HEK293 (cell line): ENCODE measurements at regions not wholly inside any gene's neighbourhood (a gene's known extent, or its start where the extent isn't known, plus 50 kb on each side); places are given as distances from the start of the nearest gene placed in this dataset.

Experiments used
- CTCF ChIA-PET: fragments of 350-600 bp; formaldehyde crosslinking; extraction: SDS; loops from one replicate; lab custom pipeline; 2021; ENCODE audit warnings: antibody characterized with exemption; lab: Yijun Ruan, JAX
- POLR2A ChIA-PET: fragments of 300-600 bp; formaldehyde crosslinking; extraction: SDS; loops from one replicate; lab custom pipeline; 2020; ENCODE audit warnings: antibody characterized with exemption, inconsistent platforms; lab: Yijun Ruan, JAX
- H3K27ac ChIP-seq: fragments of 200-500 bp; sonication (Bioruptor generic); 2 replicates; pipeline ENCODE4 v1.5.1; 2014; ENCODE audit warnings: low read depth, low read length, control low read depth, inconsistent platforms; ENCODE audit errors: extremely low read depth
- H3K36me3 ChIP-seq, 2 experiments: fragments of 200-500 bp in 1 of 2; sonication (Bioruptor generic) in 1 of 2; 1 replicate in 1 of 2; 2 replicates in 1 of 2; pipeline ENCODE4 v1.5.1; 2014 to 2017; ENCODE audit warnings: inconsistent platforms in 2 of 2, low read length in 2 of 2; ENCODE audit not compliant: control insufficient read depth in 2 of 2, insufficient read depth in 1 of 2
- H3K4me1 ChIP-seq: fragments of 200-500 bp; sonication (Bioruptor generic); 2 replicates; pipeline ENCODE4 v1.5.1; 2014; ENCODE audit warnings: mild to moderate bottlenecking, low read length, inconsistent platforms; ENCODE audit not compliant: control insufficient read depth, insufficient read depth
- H3K4me3 ChIP-seq: 2 replicates; pipeline ENCODE4 v1.5.1; 2011; ENCODE audit warnings: low read depth, mild to moderate bottlenecking, control low read depth, low read length, moderate library complexity
- H3K9me3 ChIP-seq: fragments of 200-500 bp; sonication (Bioruptor generic); 2 replicates; pipeline ENCODE4 v1.5.1; 2014; ENCODE audit warnings: low read depth, low read length, inconsistent platforms; ENCODE audit not compliant: control insufficient read depth, insufficient read depth
- GLIS2 ChIP-seq: fragments of 450-650 bp; formaldehyde crosslinking; IDR thresholded peaks from 2 replicates; pipeline ENCODE4 v1.5.1; 2016; ENCODE audit warnings: missing biosample characterization, missing genetic modification characterization
- HOXA7 ChIP-seq: sonication (generic); formaldehyde crosslinking; IDR thresholded peaks from 2 replicates; pipeline ENCODE4 v1.8.1; 2022; ENCODE audit warnings: missing genetic modification reagents, borderline replicate concordance
- KLF7 ChIP-seq: fragments of 450-650 bp; formaldehyde crosslinking; IDR thresholded peaks from 2 replicates; pipeline ENCODE4 v1.5.1; 2016; ENCODE audit warnings: missing biosample characterization, missing genetic modification characterization, borderline replicate concordance
- SCRT1 ChIP-seq: fragments of 450-650 bp; formaldehyde crosslinking; IDR thresholded peaks from 2 replicates; pipeline ENCODE4 v1.5.1; 2016; ENCODE audit warnings: missing biosample characterization, missing genetic modification characterization, borderline replicate concordance
- SCRT2 ChIP-seq: fragments of 450-650 bp; formaldehyde crosslinking; IDR thresholded peaks from 2 replicates; pipeline ENCODE4 v1.5.1; 2016; ENCODE audit warnings: missing biosample characterization, missing genetic modification characterization
- YY1 ChIP-seq: fragments of 450-650 bp; formaldehyde crosslinking; IDR thresholded peaks from 2 replicates; pipeline ENCODE4 v1.5.1; 2018; ENCODE audit warnings: missing biosample characterization, missing genetic modification characterization
- ZNF223 ChIP-seq: fragments of 450-650 bp; formaldehyde crosslinking; IDR thresholded peaks from 2 replicates; pipeline ENCODE4 v1.5.1; 2016; ENCODE audit warnings: missing biosample characterization, missing genetic modification characterization
- ZNF24 ChIP-seq: fragments of 450-650 bp; formaldehyde crosslinking; IDR thresholded peaks from 2 replicates; pipeline ENCODE4 v1.5.1; 2016; ENCODE audit warnings: missing biosample characterization, missing genetic modification characterization
- ZNF324 ChIP-seq: fragments of 450-650 bp; formaldehyde crosslinking; IDR thresholded peaks from 2 replicates; pipeline ENCODE4 v1.5.1; 2016; ENCODE audit warnings: missing biosample characterization, missing genetic modification characterization
- ZNF354C ChIP-seq: fragments of 450-650 bp; formaldehyde crosslinking; IDR thresholded peaks from 2 replicates; pipeline ENCODE4 v1.5.1; 2016; ENCODE audit warnings: missing biosample characterization, missing genetic modification characterization, low read depth, borderline replicate concordance
- ZNF37A ChIP-seq: fragments of 450-650 bp; IDR thresholded peaks from 2 replicates; pipeline ENCODE4 v1.5.1; 2018; ENCODE audit warnings: missing biosample characterization, missing genetic modification characterization
- ZNF48 ChIP-seq: fragments of 450-650 bp; formaldehyde crosslinking; IDR thresholded peaks from 2 replicates; pipeline ENCODE4 v1.5.1; 2016; ENCODE audit warnings: missing biosample characterization, missing genetic modification characterization
- ZNF529 ChIP-seq: fragments of 450-650 bp; formaldehyde crosslinking; IDR thresholded peaks from 2 replicates; pipeline ENCODE4 v1.5.1; 2017; ENCODE audit warnings: missing genetic modification characterization, missing biosample characterization; ENCODE audit not compliant: insufficient replicate concordance
- ZNF544 ChIP-seq: fragments of 450-650 bp; formaldehyde crosslinking; IDR thresholded peaks from 2 replicates; pipeline ENCODE4 v1.5.0; 2017; ENCODE audit warnings: missing biosample characterization, missing genetic modification characterization
- ZNF558 ChIP-seq: fragments of 450-650 bp; formaldehyde crosslinking; IDR thresholded peaks from 2 replicates; pipeline ENCODE4 v1.5.1; 2016; ENCODE audit warnings: missing biosample characterization, missing genetic modification characterization
- ZNF560 ChIP-seq: fragments of 450-650 bp; formaldehyde crosslinking; IDR thresholded peaks from 2 replicates; pipeline ENCODE4 v1.5.1; 2017; ENCODE audit warnings: missing biosample characterization, missing genetic modification characterization, borderline replicate concordance
- ZNF654 ChIP-seq: fragments of 450-650 bp; formaldehyde crosslinking; IDR thresholded peaks from 2 replicates; pipeline ENCODE4 v1.5.1; 2016; ENCODE audit warnings: low read depth, missing biosample characterization, missing genetic modification characterization
- ZSCAN23 ChIP-seq: fragments of 450-650 bp; formaldehyde crosslinking; IDR thresholded peaks from 2 replicates; pipeline ENCODE4 v1.5.1; 2016; ENCODE audit warnings: missing biosample characterization, missing genetic modification characterization
- TF ChIP-seq, protein P1 (sequence below): fragments of 450-650 bp; formaldehyde crosslinking; IDR thresholded peaks from 2 replicates; pipeline ENCODE4 v1.5.1; 2016; ENCODE audit warnings: missing biosample characterization, missing genetic modification characterization
- TF ChIP-seq, protein P2 (sequence below): fragments of 450-650 bp; formaldehyde crosslinking; IDR thresholded peaks from 2 replicates; pipeline ENCODE4 v1.5.1; 2016; ENCODE audit warnings: missing biosample characterization, missing genetic modification characterization, borderline replicate concordance
- TF ChIP-seq, protein P3 (sequence below): fragments of 450-650 bp; formaldehyde crosslinking; IDR thresholded peaks from 2 replicates; pipeline ENCODE4 v1.5.1; 2017; ENCODE audit warnings: missing biosample characterization, missing genetic modification characterization

DNA sequence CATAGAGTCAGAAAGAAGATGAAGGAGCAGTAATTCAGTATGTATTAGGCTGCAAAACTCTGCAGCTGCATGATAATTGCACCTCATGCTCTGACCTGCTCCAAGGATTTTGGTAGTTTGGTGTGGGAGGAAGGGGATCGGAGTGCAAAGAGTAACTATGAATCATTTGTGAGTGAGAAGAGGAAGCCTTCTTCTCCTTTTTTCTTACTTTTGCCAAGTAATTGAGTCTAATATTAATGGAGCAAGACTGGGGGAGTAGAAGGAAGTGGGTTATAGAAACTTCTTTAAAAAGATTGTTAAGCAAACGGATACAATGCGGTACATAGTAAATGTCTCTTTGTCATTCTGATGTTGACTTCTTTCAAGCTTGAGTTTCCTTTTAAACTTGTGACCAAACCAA is 276.5 kb downstream of the EDEM1 start:
- Histone ChIP-seq H3K27ac (no peak overlapping the region), H3K9me3 (no peaks in the 10 kb centered on the region), H3K4me1 (no peaks in the 10 kb centered on the region), H3K36me3 (no peaks in the 10 kb centered on the region), H3K4me3 (no peak overlapping the region)
- ChIA-PET POLR2A (no interaction called here), CTCF (no interaction called here)
- no peak for TF ChIP-seq GLIS2 (tag by site-specific recombination)
- no peak for TF ChIP-seq HOXA7 (CRISPR knock-in tag)
- no peak for TF ChIP-seq ZNF544 (tag by site-specific recombination)
- no peak for TF ChIP-seq ZNF324 (tag by site-specific recombination)
- TF ChIP-seq ZNF654 (tag by site-specific recombination), result no peak
- TF ChIP-seq ZNF354C, result no peak
- TF ChIP-seq ZNF558 (tag by site-specific recombination), result no peak
- TF ChIP-seq ZNF529 (tag by site-specific recombination), result no peak
- TF ChIP-seq SCRT2 (tag by site-specific recombination), result no peak
- TF ChIP-seq, protein P1, sequence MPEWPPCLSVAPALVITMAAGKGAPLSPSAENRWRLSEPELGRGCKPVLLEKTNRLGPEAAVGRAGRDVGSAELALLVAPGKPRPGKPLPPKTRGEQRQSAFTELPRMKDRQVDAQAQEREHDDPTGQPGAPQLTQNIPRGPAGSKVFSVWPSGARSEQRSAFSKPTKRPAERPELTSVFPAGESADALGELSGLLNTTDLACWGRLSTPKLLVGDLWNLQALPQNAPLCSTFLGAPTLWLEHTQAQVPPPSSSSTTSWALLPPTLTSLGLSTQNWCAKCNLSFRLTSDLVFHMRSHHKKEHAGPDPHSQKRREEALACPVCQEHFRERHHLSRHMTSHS, result no peak
- TF ChIP-seq KLF7 (tag by site-specific recombination), result no peak
- TF ChIP-seq ZSCAN23 (tag by site-specific recombination), result no peak
- TF ChIP-seq ZNF560 (tag by site-specific recombination), result no peak
- TF ChIP-seq SCRT1 (tag by site-specific recombination), result no peak
- no peak for TF ChIP-seq YY1 (tag by site-specific recombination)
- no peak for TF ChIP-seq ZNF24 (tag by site-specific recombination)

DNA sequence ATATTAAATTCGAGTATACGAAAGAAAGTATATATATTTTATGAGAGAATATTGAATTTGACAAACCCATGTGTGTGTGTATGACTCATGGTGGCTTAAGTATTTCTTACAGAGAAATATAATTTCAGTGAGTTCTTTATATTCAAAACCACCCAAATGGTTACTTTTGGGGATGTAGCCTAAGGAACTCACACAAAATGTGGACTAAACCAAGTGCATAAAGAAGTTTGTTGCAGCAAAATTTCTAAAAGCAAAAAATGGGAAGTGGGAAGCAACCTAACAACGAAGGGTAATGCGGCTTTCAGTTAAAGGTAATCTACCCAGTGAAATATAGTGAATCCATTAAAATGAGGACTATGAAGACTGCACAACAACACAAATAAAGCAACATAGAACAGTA is 277.1 kb downstream of the EDEM1 start:
- POLR2A ChIA-PET, result no interaction called here
- CTCF ChIA-PET, result no interaction called here
- TF ChIP-seq ZSCAN23 (tag by site-specific recombination) (no peak), ZNF48 (tag by site-specific recombination) (no peak), ZNF37A (tag by site-specific recombination) (no peak), YY1 (tag by site-specific recombination) (no peak)
- TF ChIP-seq, all 188 proteins: peak for 0
- Histone ChIP-seq H3K4me3 (no peak overlapping the region), H3K4me1 (no peaks in the 10 kb centered on the region), H3K27ac (no peak overlapping the region), H3K9me3 (no peaks in the 10 kb centered on the region), H3K36me3 (no peaks in the 10 kb centered on the region)

DNA sequence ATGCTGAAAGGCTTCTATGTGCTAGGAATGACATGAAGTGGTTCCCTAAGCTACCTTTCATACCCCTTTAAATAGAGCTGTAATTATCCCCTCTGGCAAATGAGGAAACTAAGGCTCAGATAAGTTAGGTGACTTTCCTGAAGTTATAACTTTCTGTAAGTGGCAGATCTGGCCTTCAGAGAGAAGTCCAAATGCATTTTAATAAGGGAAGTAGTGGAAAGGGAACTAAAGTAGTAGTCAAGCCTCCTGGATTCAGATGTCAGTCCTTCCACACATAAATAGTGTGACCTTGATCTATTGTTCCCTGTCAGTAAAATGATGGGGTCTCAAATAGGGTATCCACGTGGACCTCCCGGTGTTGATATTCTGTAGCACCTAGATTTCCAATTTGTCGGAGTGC is 277.7 kb downstream of the EDEM1 start:
- CTCF ChIA-PET, result no interaction called here
- no peaks in the 10 kb centered on the region for H3K36me3 ChIP-seq
- no peak overlapping the region for H3K4me3 ChIP-seq
- POLR2A ChIA-PET, result no interaction called here
- TF ChIP-seq ZNF223 (tag by site-specific recombination), result no peak
- no peaks in the 10 kb centered on the region for H3K4me1 ChIP-seq
- no peaks in the 10 kb centered on the region for H3K9me3 ChIP-seq
- no peak overlapping the region for H3K27ac ChIP-seq

DNA sequence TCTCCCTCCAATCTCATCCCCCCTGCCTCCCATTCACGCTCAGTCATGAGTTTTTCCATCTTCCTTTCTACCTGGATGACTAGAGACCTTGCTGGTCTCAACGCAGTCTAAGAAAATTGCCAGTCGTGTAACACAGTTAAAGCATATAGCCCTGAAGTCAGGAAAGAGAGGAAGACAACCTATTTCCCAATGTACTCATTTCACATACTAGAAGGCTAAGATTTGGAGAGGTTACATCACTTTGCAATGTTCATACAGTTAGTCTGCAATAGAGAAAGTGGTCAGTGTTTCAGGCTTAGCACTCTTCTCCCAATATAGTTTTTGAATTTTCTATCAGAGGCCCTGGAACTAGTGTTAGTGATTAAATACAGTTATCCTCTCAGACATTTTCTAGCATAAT is 278.6 kb downstream of the EDEM1 start:
- POLR2A ChIA-PET, result no interaction called here
- CTCF ChIA-PET, result no interaction called here

More for the DNA sequence above, 278.6 kb downstream of the EDEM1 start:
- no peaks in the 10 kb centered on the region for H3K36me3 ChIP-seq
- H3K9me3 ChIP-seq, result no peaks in the 10 kb centered on the region
- no peak overlapping the region for H3K27ac ChIP-seq
- H3K4me3 ChIP-seq, result no peak overlapping the region
- TF ChIP-seq, protein P2, sequence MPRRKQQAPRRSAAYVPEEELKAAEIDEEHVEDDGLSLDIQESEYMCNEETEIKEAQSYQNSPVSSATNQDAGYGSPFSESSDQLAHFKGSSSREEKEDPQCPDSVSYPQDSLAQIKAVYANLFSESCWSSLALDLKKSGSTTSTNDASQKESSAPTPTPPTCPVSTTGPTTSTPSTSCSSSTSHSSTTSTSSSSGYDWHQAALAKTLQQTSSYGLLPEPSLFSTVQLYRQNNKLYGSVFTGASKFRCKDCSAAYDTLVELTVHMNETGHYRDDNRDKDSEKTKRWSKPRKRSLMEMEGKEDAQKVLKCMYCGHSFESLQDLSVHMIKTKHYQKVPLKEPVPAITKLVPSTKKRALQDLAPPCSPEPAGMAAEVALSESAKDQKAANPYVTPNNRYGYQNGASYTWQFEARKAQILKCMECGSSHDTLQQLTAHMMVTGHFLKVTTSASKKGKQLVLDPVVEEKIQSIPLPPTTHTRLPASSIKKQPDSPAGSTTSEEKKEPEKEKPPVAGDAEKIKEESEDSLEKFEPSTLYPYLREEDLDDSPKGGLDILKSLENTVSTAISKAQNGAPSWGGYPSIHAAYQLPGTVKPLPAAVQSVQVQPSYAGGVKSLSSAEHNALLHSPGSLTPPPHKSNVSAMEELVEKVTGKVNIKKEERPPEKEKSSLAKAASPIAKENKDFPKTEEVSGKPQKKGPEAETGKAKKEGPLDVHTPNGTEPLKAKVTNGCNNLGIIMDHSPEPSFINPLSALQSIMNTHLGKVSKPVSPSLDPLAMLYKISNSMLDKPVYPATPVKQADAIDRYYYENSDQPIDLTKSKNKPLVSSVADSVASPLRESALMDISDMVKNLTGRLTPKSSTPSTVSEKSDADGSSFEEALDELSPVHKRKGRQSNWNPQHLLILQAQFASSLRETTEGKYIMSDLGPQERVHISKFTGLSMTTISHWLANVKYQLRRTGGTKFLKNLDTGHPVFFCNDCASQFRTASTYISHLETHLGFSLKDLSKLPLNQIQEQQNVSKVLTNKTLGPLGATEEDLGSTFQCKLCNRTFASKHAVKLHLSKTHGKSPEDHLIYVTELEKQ (tag by site-specific recombination), result no peak
- TF ChIP-seq, protein P3, sequence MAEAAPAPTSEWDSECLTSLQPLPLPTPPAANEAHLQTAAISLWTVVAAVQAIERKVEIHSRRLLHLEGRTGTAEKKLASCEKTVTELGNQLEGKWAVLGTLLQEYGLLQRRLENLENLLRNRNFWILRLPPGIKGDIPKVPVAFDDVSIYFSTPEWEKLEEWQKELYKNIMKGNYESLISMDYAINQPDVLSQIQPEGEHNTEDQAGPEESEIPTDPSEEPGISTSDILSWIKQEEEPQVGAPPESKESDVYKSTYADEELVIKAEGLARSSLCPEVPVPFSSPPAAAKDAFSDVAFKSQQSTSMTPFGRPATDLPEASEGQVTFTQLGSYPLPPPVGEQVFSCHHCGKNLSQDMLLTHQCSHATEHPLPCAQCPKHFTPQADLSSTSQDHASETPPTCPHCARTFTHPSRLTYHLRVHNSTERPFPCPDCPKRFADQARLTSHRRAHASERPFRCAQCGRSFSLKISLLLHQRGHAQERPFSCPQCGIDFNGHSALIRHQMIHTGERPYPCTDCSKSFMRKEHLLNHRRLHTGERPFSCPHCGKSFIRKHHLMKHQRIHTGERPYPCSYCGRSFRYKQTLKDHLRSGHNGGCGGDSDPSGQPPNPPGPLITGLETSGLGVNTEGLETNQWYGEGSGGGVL (tag by site-specific recombination), result no peak
- TF ChIP-seq, all 188 proteins: peak for 0
- H3K4me1 ChIP-seq, result no peaks in the 10 kb centered on the region
